Lower leg skin (tissue), 3 donors: ENCODE measurements at regions not wholly inside any gene's neighbourhood (a gene's known extent, or its start where the extent isn't known, plus 50 kb on each side); places are given as distances from the start of the nearest gene placed in this dataset.

Source experiments
- POLR2A ChIP-seq, 2 donors: fragments of 450-650 bp; IDR thresholded peaks; one replicate each; pipeline ENCODE4 v1.6.1; 2016 to 2017; ENCODE audit warnings: antibody characterized with exemption in 2 of 2, mild to moderate bottlenecking in 1 of 2, moderate library complexity in 1 of 2
- TF ChIP-seq, protein P1 (sequence below), 3 donors: fragments of 450-650 bp; IDR thresholded peaks; one replicate each; pipeline ENCODE4 v1.5.1; 2016; ENCODE audit warnings: antibody characterized with exemption in 3 of 3, mild to moderate bottlenecking in 3 of 3, moderate library complexity in 2 of 3

DNA sequence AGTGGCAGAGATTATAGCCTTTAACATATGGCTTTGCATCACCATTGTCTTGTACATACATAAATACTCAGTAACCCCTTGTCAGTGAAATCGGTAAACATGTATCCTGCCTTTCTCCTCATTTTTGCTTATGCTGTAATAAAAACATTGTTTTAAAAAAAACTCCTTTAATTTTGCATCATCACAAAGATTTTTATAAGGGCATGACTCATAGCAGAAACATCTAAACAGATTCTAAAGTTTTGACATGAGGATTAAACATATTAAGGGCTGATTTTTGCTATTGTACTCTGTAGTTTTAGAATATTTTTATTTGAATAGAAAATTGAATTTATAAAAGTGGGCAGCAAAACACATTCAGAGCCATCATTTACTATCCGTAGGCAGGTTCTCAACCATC, 275.9 kb downstream of the ZIC4 start:
- TF ChIP-seq, protein P1, sequence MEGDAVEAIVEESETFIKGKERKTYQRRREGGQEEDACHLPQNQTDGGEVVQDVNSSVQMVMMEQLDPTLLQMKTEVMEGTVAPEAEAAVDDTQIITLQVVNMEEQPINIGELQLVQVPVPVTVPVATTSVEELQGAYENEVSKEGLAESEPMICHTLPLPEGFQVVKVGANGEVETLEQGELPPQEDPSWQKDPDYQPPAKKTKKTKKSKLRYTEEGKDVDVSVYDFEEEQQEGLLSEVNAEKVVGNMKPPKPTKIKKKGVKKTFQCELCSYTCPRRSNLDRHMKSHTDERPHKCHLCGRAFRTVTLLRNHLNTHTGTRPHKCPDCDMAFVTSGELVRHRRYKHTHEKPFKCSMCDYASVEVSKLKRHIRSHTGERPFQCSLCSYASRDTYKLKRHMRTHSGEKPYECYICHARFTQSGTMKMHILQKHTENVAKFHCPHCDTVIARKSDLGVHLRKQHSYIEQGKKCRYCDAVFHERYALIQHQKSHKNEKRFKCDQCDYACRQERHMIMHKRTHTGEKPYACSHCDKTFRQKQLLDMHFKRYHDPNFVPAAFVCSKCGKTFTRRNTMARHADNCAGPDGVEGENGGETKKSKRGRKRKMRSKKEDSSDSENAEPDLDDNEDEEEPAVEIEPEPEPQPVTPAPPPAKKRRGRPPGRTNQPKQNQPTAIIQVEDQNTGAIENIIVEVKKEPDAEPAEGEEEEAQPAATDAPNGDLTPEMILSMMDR (IDR thresholded peaks at IDR 0.05): no peak
- no peak for TF ChIP-seq POLR2A (IDR thresholded peaks at IDR 0.05)
